GM19397 (cell line): ENCODE measurements at regions not wholly inside any gene's neighbourhood (a gene's known extent, or its start where the extent isn't known, plus 50 kb on each side); places are given as distances from the start of the nearest gene placed in this dataset.

Experiments
- ATAC-seq: cut with Tn5 transposase; IDR thresholded peaks from one replicate; pipeline ENCODE4 v1.9.1; 2021; ENCODE audit warnings: mild to moderate bottlenecking, moderate library complexity; ENCODE audit not compliant: unreplicated experiment

- no peak for ATAC-seq
Observed at GRCh38 chr4:138697851-138698250, 317.7 kb upstream of the NOCT start.

- no peak for ATAC-seq
Observed at GRCh38 chr4:138696771-138697170, 318.8 kb upstream of the NOCT start.

DNA sequence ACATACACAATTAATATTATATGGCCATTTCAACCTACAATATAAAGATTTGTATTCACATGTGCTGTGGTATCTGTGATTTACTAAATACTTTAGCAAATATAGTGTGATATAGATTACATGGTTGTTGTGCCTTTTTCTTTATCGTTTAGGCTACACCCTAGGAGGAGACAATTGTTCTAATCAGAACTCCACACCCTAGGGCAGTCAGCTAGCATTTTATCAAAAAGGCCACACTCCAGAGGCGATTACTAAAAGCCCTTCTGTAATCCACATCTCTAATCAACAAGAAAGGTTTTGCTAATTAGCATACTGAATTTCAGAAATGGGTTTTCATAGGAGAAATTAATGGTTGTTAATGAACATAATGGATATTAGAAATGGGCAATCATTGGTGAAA, 319.5 kb upstream of the NOCT start:
- no peak for ATAC-seq

GRCh38 chr4:138693526-138693925, 322.1 kb upstream of the NOCT start:
- ATAC-seq: no peak

DNA sequence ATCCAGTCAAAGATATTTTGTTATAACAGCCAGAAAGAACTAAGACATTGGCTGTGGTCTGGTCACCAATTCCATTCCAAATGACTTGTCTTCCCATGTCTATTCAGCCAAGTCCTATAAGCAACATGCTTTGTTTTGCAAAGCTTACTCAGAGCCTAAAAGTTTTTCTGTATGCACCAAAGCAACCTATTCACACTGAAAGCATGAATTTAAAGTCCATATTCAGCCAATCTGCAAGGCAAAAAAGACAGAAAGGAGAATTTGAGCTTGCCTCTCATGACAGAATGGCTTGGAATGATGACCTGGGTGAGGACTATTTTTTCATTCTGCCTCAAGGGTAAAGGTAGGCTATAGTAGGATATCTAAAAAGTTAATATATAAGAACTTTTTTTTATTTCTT, 323.2 kb upstream of the NOCT start:
- ATAC-seq: no peak

- ATAC-seq: no peak
Observed at GRCh38 chr4:138689593-138689992, 326.0 kb upstream of the NOCT start.

DNA sequence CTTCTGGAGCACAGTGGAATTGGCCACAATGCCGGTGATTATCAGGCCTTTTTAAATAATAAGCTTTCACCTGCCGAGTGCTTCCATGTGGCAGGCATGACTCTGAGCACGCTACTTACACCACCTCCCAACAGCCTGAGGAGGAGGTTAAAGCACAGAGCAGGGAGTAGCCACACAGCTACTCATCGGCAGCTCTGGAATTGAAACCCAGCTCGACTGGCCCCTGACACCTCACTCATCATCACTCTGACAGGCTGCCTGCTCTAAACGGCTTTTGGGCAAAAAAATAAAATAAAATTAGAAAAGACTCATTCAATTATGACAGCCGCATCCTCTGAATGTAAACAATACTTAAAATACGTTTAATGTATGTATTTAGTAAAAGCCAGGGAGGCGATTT, 326.4 kb upstream of the NOCT start:
- ATAC-seq: no peak

GRCh38 chr4:138688408-138689085, 327.0 kb upstream of the NOCT start:
- ATAC-seq: no peak

DNA sequence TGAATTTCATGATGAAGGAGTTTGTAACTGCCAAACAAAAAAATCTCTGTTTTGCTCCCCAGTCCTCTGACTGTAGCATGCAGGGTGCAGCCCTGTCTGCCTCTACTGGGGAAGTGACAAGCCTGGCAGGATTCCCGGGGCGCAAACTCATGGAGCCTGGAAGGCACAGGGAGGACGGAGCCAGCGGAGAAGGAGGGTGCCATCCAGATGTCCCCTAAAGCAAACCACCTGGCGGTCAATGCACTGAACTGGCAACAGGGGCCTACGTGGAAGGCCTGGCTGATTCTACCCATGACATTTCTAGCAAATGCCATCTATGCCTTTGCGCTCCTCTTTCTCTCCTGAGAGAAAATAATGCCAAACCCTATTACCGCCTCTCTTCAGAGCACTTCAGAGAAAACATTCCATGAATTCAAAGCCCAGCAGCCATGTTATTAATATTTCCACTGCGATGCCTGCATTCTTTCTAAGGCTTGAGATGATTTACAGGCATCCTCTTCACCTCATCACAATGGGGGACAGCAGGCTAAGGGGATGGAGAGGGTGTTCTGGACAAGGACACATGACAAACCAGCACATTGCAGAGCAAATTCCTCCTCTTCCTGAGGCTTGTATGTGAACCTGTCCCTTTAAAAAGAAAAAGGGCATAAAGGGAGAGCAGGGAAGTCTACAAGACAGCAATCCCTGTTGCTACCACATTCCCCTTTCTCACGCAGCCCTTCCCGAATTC, 329.3 kb upstream of the NOCT start:
- ATAC-seq: no peak

DNA sequence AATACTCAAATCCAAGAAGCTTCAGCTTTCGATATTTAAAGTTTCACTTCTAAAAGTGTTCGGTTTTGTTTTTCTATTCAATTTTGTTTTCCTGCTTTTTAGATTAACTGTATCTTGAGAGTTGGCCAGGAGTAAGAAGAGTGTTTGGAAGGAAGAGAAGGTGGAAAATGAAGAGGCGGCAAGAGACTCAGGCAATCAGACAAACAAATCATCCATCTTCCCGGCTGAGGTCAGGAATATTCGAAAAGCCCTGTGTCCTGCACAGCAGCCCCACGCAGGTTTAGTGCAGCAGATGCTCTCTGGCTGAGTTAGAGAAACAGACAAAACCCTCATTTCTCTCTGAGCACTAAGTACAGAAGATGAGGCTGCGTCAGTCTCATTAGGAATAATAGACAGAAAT, 330.3 kb upstream of the NOCT start:
- no peak for ATAC-seq

DNA sequence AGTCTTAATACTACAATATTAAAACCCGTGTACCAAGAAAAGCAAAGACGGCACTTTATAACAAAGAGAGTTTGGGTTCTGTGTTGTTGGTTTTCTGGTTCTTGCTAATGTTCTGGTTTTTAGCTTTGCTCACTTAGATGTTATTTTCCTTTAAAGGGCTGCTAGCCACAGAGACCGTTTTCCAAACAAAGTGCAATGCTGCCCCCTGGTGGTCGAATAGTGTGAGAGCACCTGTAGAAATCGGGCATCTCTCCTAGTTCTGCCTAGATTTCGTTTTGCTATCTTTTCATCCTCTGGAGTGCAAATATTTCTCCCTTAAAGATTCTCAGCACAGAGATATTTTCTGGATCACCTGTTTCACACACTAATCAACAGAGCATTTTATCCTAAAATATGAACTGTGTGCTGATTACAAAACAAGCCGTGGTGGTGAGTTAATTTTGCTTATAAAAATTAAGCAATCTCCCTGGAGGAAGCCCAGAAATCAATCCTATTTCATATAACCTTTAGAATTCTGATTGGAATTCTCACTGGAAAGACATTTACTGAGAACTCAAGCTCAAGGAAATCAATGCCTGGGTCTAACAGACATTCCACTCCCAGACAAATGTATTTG, 334.5 kb upstream of the NOCT start:
- ATAC-seq: peak; percentile 73

DNA sequence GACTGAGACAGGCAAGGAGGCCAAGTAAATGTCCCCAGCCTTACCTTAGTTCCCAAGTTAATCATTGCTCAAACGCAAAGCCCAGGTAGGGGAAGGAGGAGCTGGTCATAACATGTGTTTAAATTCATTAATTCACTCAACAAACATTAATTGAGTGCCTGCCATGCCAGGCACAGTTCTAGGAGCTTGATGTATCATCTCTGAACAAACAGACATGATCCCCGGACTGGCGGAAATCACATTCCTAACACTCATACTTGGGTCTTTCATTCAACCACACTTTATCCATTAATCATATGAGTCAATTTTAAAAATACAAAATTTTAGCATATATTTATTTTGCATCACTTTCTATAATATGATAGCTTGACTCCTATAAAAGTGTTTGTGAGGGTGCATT, 335.3 kb upstream of the NOCT start:
- no peak for ATAC-seq

- no peak for ATAC-seq
Observed at GRCh38 chr4:138678985-138679746, 336.4 kb upstream of the NOCT start.

DNA sequence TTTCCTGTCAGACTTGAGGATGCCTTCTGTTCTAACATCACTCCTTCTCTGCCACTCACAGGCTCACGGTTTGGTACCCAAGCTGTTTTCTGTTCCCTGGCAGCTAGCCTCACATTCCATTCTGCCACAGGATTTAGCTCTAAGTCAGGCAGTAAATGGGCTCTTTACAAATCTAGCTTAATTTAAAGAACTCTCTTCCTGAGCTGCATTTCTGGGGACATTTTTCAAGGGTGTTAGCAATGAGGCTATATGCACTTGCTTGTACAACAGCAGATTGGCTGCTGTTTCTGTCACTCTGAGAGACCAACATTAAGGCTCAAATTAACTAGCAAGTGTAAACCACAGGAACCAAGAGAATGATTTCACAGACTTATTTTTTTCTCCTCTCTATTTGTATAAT, 337.8 kb upstream of the NOCT start:
- no peak for ATAC-seq

DNA sequence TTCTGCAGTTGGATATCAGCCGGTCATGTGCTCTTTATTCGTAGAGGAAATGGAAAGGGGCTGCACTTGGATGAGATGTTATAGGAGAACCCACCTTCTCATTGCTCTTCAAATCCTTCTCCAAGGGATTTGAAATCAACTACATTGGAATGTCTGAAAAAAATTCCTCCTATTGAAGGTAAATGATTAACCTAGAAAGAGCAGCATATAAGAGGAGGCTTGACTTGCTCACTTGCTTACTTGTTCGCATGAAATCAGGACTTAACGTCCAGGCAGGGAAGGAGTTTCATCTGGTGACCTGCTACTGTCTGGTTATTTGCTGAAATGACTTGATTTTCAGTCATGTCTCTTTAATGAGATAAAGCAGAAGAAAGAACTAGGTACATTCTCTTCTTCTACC, 338.4 kb upstream of the NOCT start:
- no peak for ATAC-seq

DNA sequence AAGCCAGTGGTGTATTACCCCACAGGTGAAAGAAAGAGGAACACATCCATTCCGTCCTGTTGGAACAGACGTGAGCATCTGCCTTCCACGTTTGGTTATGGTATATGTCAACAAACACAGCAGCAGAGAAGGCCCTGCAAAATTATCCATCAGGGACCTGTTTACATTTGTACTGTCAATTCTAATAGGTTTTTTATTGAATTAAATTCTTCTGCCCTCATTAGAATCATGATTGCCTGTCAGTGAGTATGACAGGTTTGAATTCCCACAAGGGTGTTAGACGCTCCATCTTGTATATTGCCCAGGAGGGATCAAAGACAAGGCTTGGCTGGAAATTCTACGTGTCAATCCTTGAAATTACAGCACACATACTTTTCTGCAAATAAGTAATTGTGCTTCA, 339.9 kb upstream of the NOCT start:
- no peak for ATAC-seq

DNA sequence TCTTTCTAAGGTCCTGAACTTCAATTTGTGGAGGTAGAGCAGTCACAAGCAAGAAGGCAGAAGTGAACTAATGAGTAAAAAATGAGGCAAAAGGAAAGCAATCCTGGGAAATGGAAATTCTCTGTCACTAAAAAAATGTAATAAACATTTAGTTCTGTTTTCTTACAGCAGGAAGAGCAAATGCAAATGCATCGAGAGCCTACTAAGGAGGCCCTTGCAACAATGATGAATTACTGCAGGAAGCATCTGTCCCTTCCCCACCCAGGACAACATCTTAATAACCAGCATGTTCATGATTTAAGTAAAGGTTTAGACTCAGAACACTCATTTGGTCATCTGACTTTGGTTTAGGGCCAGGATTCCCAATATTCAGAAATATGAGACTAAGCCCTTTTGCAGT, 341.4 kb upstream of the NOCT start:
- ATAC-seq: no peak

- no peak for ATAC-seq
Observed at GRCh38 chr4:138673053-138673452, 342.5 kb upstream of the NOCT start.

DNA sequence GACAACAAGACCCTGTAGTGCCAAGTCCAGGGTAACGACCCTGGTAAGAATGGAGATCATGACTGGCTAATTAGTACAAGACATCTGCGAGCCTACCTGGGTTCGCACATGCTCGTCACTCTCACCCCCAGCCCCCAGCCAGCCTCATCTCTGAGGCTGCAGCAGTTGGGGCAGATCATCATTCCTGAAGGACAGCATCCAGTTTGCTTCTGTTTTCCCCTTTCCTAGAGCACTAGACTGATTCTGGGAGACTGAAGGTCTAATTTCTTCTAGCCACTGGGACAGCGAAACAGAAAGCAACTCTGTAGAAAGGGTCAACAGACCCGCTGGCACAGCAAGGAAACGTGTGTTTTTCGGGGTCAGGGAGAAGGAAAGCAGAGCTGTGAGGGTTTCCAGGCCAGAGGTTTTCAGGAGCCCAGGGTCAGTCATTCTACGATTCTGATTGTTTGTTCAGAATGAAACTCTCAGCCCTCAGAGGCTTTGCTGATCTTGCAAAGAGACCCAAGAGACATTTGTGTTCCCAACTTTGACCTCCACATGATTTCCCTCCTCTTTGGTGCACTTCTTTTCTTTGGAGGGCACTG, 343.1 kb upstream of the NOCT start:
- ATAC-seq: no peak

DNA sequence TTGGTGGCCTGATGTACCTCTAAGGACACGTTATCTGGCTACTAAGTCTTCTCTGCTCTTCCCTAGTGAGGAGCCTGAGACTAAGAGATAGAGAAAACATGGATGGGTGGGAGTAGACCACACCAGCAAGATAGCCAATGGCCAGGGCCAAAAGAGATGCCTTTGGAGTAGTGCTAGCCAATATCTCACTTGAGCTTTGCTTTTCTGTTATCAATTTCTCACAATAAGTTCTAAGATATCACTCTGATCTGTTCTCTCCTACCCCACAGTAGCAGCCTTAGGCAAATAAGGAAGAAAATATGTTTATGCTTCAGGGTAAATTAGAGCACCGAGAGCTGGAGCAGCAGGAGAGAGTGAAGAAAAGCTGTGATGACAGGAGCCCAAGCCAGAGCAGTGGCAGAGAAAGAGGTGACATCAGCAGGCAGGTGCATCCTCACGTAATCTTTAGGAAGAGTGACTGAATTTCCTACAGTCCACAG, 343.9 kb upstream of the NOCT start:
- no peak for ATAC-seq

DNA sequence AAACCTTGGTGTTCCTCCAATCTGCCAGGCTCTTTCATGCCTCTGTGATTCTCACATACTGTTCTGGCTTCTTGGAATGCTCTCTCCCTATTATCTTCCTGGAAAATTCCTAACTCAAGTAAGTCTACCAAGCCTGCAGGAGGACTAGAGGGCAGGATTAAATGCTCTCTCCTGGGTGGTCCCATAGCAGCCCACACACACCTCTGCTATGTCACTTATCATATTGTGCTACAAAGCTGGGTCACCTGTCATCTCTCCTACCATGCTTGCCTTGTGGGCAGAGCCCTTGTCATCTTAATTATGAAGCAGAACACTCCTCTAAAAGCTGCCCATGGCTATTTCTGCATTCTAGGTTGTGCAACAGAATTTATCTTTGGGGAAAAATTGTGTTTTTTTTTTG, 344.5 kb upstream of the NOCT start:
- no peak for ATAC-seq
